OCI-LY3 (cell line): ENCODE measurements at regions not wholly inside any gene's neighbourhood (a gene's known extent, or its start where the extent isn't known, plus 50 kb on each side); places are given as distances from the start of the nearest gene placed in this dataset.

Source experiments
- EZH2phosphoT487 ChIP-seq: fragments of 200-600 bp; shearing (Covaris generic); IDR thresholded peaks from 2 replicates; pipeline ENCODE4 v1.6.1; 2018; ENCODE audit warnings: antibody characterized with exemption, mixed run types, low read depth
- TF ChIP-seq, protein P1 (sequence below): fragments of 200-600, 300-600 bp; sonication (generic); IDR thresholded peaks from 2 replicates; pipeline ENCODE4 v1.5.1; 2014; ENCODE audit warnings: antibody characterized with exemption, low read length, low read depth

DNA sequence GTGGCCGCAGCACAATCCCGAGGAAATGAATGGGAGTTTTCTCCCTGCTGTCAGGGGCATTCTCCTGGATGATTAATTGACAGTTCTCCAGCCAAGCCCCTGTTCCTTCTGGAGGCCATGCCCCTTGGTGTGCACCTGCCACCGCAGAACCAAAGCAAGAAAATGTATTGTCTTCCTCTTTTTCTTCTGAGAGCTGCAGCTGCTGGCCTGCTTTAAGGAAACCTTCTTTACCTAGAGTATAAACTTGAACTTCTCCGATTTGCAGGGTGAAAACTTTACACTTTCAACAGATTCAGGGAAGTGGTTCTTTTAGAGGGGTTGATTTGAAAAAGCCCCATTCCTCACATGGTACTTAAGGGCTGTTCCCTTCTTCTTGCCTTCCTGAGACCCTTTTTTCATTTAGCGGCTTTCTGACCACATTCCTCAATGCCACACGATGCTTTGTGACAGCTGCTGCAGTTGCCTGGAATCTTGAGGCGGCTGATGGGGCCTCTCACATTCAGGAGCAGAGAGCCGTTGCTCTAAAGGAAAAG, 402.8 kb downstream of the TXNL1 start:
- TF ChIP-seq, protein P1, sequence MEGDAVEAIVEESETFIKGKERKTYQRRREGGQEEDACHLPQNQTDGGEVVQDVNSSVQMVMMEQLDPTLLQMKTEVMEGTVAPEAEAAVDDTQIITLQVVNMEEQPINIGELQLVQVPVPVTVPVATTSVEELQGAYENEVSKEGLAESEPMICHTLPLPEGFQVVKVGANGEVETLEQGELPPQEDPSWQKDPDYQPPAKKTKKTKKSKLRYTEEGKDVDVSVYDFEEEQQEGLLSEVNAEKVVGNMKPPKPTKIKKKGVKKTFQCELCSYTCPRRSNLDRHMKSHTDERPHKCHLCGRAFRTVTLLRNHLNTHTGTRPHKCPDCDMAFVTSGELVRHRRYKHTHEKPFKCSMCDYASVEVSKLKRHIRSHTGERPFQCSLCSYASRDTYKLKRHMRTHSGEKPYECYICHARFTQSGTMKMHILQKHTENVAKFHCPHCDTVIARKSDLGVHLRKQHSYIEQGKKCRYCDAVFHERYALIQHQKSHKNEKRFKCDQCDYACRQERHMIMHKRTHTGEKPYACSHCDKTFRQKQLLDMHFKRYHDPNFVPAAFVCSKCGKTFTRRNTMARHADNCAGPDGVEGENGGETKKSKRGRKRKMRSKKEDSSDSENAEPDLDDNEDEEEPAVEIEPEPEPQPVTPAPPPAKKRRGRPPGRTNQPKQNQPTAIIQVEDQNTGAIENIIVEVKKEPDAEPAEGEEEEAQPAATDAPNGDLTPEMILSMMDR, result no peak
- no peak for TF ChIP-seq EZH2phosphoT487
